IMR-90 (cell line): ENCODE measurements at regions not wholly inside any gene's neighbourhood (a gene's known extent, or its start where the extent isn't known, plus 50 kb on each side); places are given as distances from the start of the nearest gene placed in this dataset.

Experiments
- ATAC-seq: fragments of 200-7000 bp; cut with Tn5 transposase; 2 replicates; pipeline ENCODE4 v1.9.1; 2020; ENCODE audit warnings: low read depth, mild to moderate bottlenecking, moderate library complexity
- BruUV-seq: library from RNA; stranded (reverse); fragments of 400-500 nt; replicated peaks from 2 replicates; lab custom pipeline; 2021; lab: Mats Ljungman, UMichigan
- CTCF ChIA-PET: fragments of 300-600 bp; formaldehyde crosslinking; extraction: SDS; loops from one replicate; lab custom pipeline; 2021; ENCODE audit warnings: antibody characterized with exemption; lab: Yijun Ruan, JAX
- POLR2A ChIA-PET: fragments of 300-600 bp; sonication (Branson Sonifier 250); formaldehyde crosslinking; loops from one replicate; lab custom pipeline; 2022; ENCODE audit warnings: antibody characterized with exemption; ENCODE audit not compliant: unreplicated experiment; lab: Charles Lee
- DNase-seq: peaks from one replicate; pipeline ENCODE4 v3.0.0; 2013
- H2AFZ ChIP-seq: replicated peaks from 2 replicates; pipeline ENCODE3; 2013; ENCODE audit warnings: low read length, mild to moderate bottlenecking; ENCODE audit not compliant: poor library complexity
- H2AK5ac ChIP-seq: 2 replicates; pipeline ENCODE4 v1.6.1; 2013; ENCODE audit warnings: low read depth, low read length, inconsistent platforms
- H2AK9ac ChIP-seq: replicated peaks from 2 replicates; pipeline ENCODE3; 2013; ENCODE audit warnings: mild to moderate bottlenecking, low read depth, low read length, moderate library complexity; ENCODE audit not compliant: poor library complexity
- H2BK120ac ChIP-seq: 2 replicates; pipeline ENCODE4 v1.6.1; 2013; ENCODE audit warnings: low read depth, low read length, inconsistent platforms
- H2BK15ac ChIP-seq: 3 replicates; pipeline ENCODE4 v1.6.1; 2013; ENCODE audit warnings: low read depth, low read length, inconsistent platforms
- H2BK20ac ChIP-seq: 2 replicates; pipeline ENCODE4 v1.6.1; 2013; ENCODE audit warnings: low read depth, mild to moderate bottlenecking, inconsistent platforms, low read length, moderate library complexity
- H2BK5ac ChIP-seq: 2 replicates; pipeline ENCODE4 v1.6.1; 2013; ENCODE audit warnings: mild to moderate bottlenecking, low read depth, low read length, inconsistent platforms; ENCODE audit not compliant: poor library complexity, severe bottlenecking
- H3K14ac ChIP-seq: replicated peaks from 2 replicates; pipeline ENCODE4 v1.6.1; 2013; ENCODE audit warnings: low read depth, low read length, inconsistent platforms
- H3K18ac ChIP-seq: 2 replicates; pipeline ENCODE4 v1.6.1; 2013; ENCODE audit warnings: low read depth, low read length, control low read depth
- H3K23ac ChIP-seq: 2 replicates; pipeline ENCODE4 v1.6.1; 2013; ENCODE audit warnings: low read depth, low read length, inconsistent platforms
- H3K27ac ChIP-seq: 2 replicates; pipeline ENCODE4 v1.5.1; 2013; ENCODE audit warnings: mild to moderate bottlenecking, control low read depth, low read length; ENCODE audit not compliant: insufficient read depth
- H3K27me3 ChIP-seq: 2 replicates; pipeline ENCODE4 v1.6.1; 2013; ENCODE audit warnings: low read length; ENCODE audit not compliant: control insufficient read depth, insufficient read depth
- H3K36me3 ChIP-seq: 2 replicates; pipeline ENCODE4 v1.6.1; 2013; ENCODE audit warnings: low read length, mixed read lengths; ENCODE audit not compliant: control insufficient read depth, insufficient read depth
- H3K4ac ChIP-seq: 2 replicates; pipeline ENCODE4 v1.6.1; 2013; ENCODE audit warnings: low read depth, low read length, inconsistent platforms
- H3K4me1 ChIP-seq: 2 replicates; pipeline ENCODE4 v1.6.1; 2013; ENCODE audit warnings: low read length, mixed read lengths; ENCODE audit not compliant: control insufficient read depth, insufficient read depth
- H3K4me2 ChIP-seq: 2 replicates; pipeline ENCODE4 v1.6.1; 2013; ENCODE audit warnings: low read depth, mild to moderate bottlenecking, control low read depth, low read length, moderate library complexity
- H3K4me3 ChIP-seq: 2 replicates; pipeline ENCODE4 v1.5.1; 2013; ENCODE audit warnings: low read depth, mild to moderate bottlenecking, control low read depth, low read length, moderate library complexity; ENCODE audit not compliant: insufficient read depth
- H3K56ac ChIP-seq: 2 replicates; pipeline ENCODE4 v1.6.1; 2013; ENCODE audit warnings: low read length, inconsistent platforms; ENCODE audit not compliant: insufficient read depth; ENCODE audit errors: extremely low read depth
- H3K79me1 ChIP-seq, 2 experiments: 2 replicates each; pipeline ENCODE4 v1.6.1; 2013; ENCODE audit warnings: low read length in 2 of 2, inconsistent platforms in 1 of 2, low read depth in 1 of 2
- H3K9ac ChIP-seq: 2 replicates; pipeline ENCODE4 v1.6.1; 2013; ENCODE audit warnings: low read depth, low read length, control low read depth
- H3K9me1 ChIP-seq: 2 replicates; pipeline ENCODE4 v1.6.1; 2013; ENCODE audit warnings: low read length, inconsistent platforms; ENCODE audit not compliant: insufficient read depth
- H3K9me3 ChIP-seq: 2 replicates; pipeline ENCODE4 v1.6.1; 2013; ENCODE audit warnings: low read length; ENCODE audit not compliant: control insufficient read depth, insufficient read depth
- H4K20me1 ChIP-seq: 2 replicates; pipeline ENCODE4 v1.6.1; 2013; ENCODE audit warnings: low read length, inconsistent platforms; ENCODE audit not compliant: insufficient read depth
- H4K5ac ChIP-seq: 2 replicates; pipeline ENCODE4 v1.6.1; 2013; ENCODE audit warnings: mild to moderate bottlenecking, low read depth, low read length, control low read depth
- H4K8ac ChIP-seq, 2 experiments: 2 replicates each; pipeline ENCODE4 v1.6.1; 2013; ENCODE audit warnings: low read depth in 2 of 2, low read length in 2 of 2, control low read depth in 1 of 2, inconsistent platforms in 1 of 2
- H4K91ac ChIP-seq: 2 replicates; pipeline ENCODE4 v1.6.1; 2013; ENCODE audit warnings: low read depth, low read length, inconsistent platforms; ENCODE audit not compliant: insufficient read depth
- FOS ChIP-seq: fragments of 150-350 bp; IDR thresholded peaks from 2 replicates; pipeline ENCODE4 v1.6.1; 2016; ENCODE audit warnings: low read depth, low read length
- dilution Hi-C: fragments of 300-500 bp; cut with HindIII; formaldehyde crosslinking; loops from one replicate; pipeline ENCODE4 v1.14.3; 2018; ENCODE audit warnings: low sequenced_read_pairs; ENCODE audit not compliant: unreplicated experiment
- in situ Hi-C: fragments of 300-500 bp; cut with MboI; formaldehyde crosslinking; loops from 3 replicates; pipeline ENCODE4 v1.14.3; 2019; ENCODE audit warnings: low sequenced_read_pairs, inconsistent platforms, mixed read lengths
- intact Hi-C: fragments of 100-400 bp; cut with micrococcal nuclease; formaldehyde crosslinking; loops from 2 replicates; pipeline ENCODE4 v1.10.0; 2022

DNA sequence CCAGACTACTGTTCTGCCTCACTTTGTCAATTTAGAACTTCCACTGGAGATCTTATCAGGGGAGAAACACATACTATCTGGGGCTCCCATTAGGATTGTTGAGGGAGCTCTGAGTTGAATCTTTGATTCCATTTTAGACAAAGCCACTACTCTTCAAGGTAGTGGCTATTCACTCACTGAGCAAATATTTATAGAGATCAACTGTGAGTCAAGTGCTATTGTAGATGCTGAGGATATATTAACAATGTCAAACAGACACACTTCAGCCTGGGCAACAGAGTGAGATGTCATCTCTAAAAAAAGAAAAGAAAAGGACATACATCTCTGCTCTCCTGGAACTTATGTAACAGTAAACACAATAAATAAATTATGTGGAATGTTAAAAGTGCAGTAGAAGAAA is 315.3 kb downstream of the PTEN start:
- H3K4me3 ChIP-seq = no peak overlapping the region
- no TSS peak for BruUV-seq
- H4K20me1 ChIP-seq = no peaks in the 10 kb centered on the region
- H2BK5ac ChIP-seq = no peak overlapping the region
- no peak overlapping the region for H3K4me2 ChIP-seq
- H4K91ac ChIP-seq = no peak overlapping the region
- ATAC-seq (no peak), DNase-seq (no peak)
- ChIA-PET CTCF (no interaction called here), POLR2A (no interaction called here)
- dilution Hi-C loops = no loop called here
- no peak overlapping the region for H4K5ac ChIP-seq
- H4K8ac ChIP-seq = no peak overlapping the region
- no peak overlapping the region for H3K56ac ChIP-seq
- no peak overlapping the region for H2AFZ ChIP-seq
- no peak overlapping the region for H2BK15ac ChIP-seq
- no peak overlapping the region for H3K18ac ChIP-seq
- H3K27me3 ChIP-seq = no peaks in the 10 kb centered on the region
- no peaks in the 10 kb centered on the region for H3K36me3 ChIP-seq
- H3K4ac ChIP-seq = no peak overlapping the region
- in situ Hi-C loops = no loop called here
- H3K9ac ChIP-seq = no peak overlapping the region
- no peaks in the 10 kb centered on the region; the same call in 1 of the 2 replicates for H3K9me3 ChIP-seq
- H3K27ac ChIP-seq = no peak overlapping the region
- no peak for TF ChIP-seq FOS
- H3K9me1 ChIP-seq = no peaks in the 10 kb centered on the region
- no peaks in the 10 kb centered on the region for H3K79me1 ChIP-seq
- H3K23ac ChIP-seq = no peak overlapping the region
- no peak overlapping the region for H2BK120ac ChIP-seq
- no peak overlapping the region for H2BK20ac ChIP-seq
- no peak overlapping the region for H2AK5ac ChIP-seq
- H3K4me1 ChIP-seq = peaks cover 2% of the 10 kb centered on the region; the same call in 1 of the 2 replicates
- intact Hi-C loops = no loop called here
- H3K14ac ChIP-seq = no peak overlapping the region
- no peak overlapping the region for H2AK9ac ChIP-seq
